ENCODE measurements at regions not wholly inside any gene's neighbourhood (a gene's known extent, or its start where the extent isn't known, plus 50 kb on each side); places are given as distances from the start of the nearest gene placed in this dataset.

- peak; percentile 46 for TF ChIP-seq ERF (CRISPR knock-in tag; IDR thresholded peaks at IDR 0.05)
- peak; percentile 43; the same call in 1 of the 2 replicates for TF ChIP-seq SPEN (CRISPR knock-in tag; IDR thresholded peaks at IDR 0.05; ENCODE audit: low read depth)
- TF ChIP-seq BCLAF1 (IDR thresholded peaks at IDR 0.05) = no peak
- TF ChIP-seq PITX1 (CRISPR knock-in tag; IDR thresholded peaks at IDR 0.05) = no peak
- peak; percentile 87 for TF ChIP-seq RBFOX2 (IDR thresholded peaks at IDR 0.05; ENCODE audit: low read depth, low read length)
- no peak for TF ChIP-seq GMEB1 (CRISPR knock-in tag; IDR thresholded peaks at IDR 0.05; ENCODE audit: borderline replicate concordance)
- TF ChIP-seq CENPT (CRISPR knock-in tag; IDR thresholded peaks at IDR 0.05; ENCODE audit: low read depth) = no peak
- TF ChIP-seq ZSCAN12 (CRISPR knock-in tag; IDR thresholded peaks at IDR 0.05) = no peak
- TF ChIP-seq BATF2 (CRISPR knock-in tag; IDR thresholded peaks at IDR 0.05) = no peak; the same call in 1 of the 2 replicates
- no peak for TF ChIP-seq ZNF740 (CRISPR knock-in tag; IDR thresholded peaks at IDR 0.05)
- no peak for TF ChIP-seq KLF11 (CRISPR knock-in tag; IDR thresholded peaks at IDR 0.05)
- no peak for TF ChIP-seq PRDM4 (CRISPR knock-in tag; IDR thresholded peaks at IDR 0.05; ENCODE audit: borderline replicate concordance)
- TF ChIP-seq FOXJ3 (CRISPR knock-in tag; IDR thresholded peaks at IDR 0.05; ENCODE audit: borderline replicate concordance) = no peak
- TF ChIP-seq SALL1 (CRISPR knock-in tag; IDR thresholded peaks at IDR 0.05) = peak; percentile 87
- 0 out of 2 replicates have a peak, but pooled peaks have one; percentile 71 for TF ChIP-seq SP140L (CRISPR knock-in tag; IDR thresholded peaks at IDR 0.05; ENCODE audit: borderline replicate concordance)
Observed at GRCh38 chr2:64750817-64751285, 97.1 kb upstream of the SERTAD2 start (continued).

Data from HepG2 (cell line).